Thyroid gland (tissue), 4 donors: ENCODE measurements at regions not wholly inside any gene's neighbourhood (a gene's known extent, or its start where the extent isn't known, plus 50 kb on each side); places are given as distances from the start of the nearest gene placed in this dataset.

ENCODE experiments used
- POLR2A ChIP-seq, 2 donors: fragments of 450-650 bp; IDR thresholded peaks; one replicate each; pipeline ENCODE4 v1.6.1; 2017; ENCODE audit warnings: antibody characterized with exemption in 2 of 2, mild to moderate bottlenecking in 2 of 2, moderate library complexity in 1 of 2
- TF ChIP-seq, protein P1 (sequence below), 6 experiments: fragments of 200-600 bp in 3 of 6; fragments of 450-650 bp in 3 of 6; sonication (generic) in 3 of 6; IDR thresholded peaks; one replicate each; pipeline ENCODE4 v1.5.1; 2016 to 2019; ENCODE audit warnings: antibody characterized with exemption in 6 of 6, mild to moderate bottlenecking in 2 of 6, inconsistent platforms in 1 of 6, moderate library complexity in 1 of 6

DNA sequence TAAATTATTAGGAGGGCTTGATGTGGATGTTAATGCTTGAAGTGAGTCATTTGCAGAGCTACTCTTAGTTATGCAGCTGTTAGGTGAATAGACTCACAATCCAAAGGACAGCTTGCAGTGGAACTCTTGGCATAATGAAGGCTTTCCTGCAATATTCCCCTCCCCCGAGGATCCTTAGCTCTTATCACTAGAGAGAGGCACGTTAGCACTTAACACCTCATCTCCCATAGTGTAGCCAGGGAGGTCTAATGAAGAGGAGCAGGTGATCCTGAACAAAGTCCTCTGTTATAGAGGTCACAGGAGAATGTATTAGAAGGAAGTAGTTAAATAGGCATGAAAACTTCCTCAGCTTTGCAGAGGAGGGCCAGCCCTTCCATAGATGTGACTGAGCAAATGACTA, 919.2 kb upstream of the FAT3 start:
- no peak for TF ChIP-seq POLR2A (IDR thresholded peaks at IDR 0.05)
- TF ChIP-seq, protein P1, sequence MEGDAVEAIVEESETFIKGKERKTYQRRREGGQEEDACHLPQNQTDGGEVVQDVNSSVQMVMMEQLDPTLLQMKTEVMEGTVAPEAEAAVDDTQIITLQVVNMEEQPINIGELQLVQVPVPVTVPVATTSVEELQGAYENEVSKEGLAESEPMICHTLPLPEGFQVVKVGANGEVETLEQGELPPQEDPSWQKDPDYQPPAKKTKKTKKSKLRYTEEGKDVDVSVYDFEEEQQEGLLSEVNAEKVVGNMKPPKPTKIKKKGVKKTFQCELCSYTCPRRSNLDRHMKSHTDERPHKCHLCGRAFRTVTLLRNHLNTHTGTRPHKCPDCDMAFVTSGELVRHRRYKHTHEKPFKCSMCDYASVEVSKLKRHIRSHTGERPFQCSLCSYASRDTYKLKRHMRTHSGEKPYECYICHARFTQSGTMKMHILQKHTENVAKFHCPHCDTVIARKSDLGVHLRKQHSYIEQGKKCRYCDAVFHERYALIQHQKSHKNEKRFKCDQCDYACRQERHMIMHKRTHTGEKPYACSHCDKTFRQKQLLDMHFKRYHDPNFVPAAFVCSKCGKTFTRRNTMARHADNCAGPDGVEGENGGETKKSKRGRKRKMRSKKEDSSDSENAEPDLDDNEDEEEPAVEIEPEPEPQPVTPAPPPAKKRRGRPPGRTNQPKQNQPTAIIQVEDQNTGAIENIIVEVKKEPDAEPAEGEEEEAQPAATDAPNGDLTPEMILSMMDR (IDR thresholded peaks at IDR 0.05) = no peak
